Hepatocyte (in vitro differentiated cells): ENCODE measurements at regions not wholly inside any gene's neighbourhood (a gene's known extent, or its start where the extent isn't known, plus 50 kb on each side); places are given as distances from the start of the nearest gene placed in this dataset.

Source experiments
- DNase-seq: peaks from one replicate; pipeline ENCODE4 v3.0.0-alpha.2; 2016; ENCODE audit warnings: low spot score
- H2AFZ ChIP-seq: fragments of 200-600 bp; sonication (generic); 2 replicates; pipeline ENCODE4 v1.6.0; 2016; ENCODE audit warnings: antibody characterized with exemption, mild to moderate bottlenecking
- H3K27ac ChIP-seq: fragments of 200-600 bp; sonication (generic); 2 replicates; pipeline ENCODE4 v1.5.1; 2016; ENCODE audit warnings: mild to moderate bottlenecking
- H3K27me3 ChIP-seq: fragments of 200-600 bp; sonication (generic); 2 replicates; pipeline ENCODE4 v1.6.1; 2016
- H3K36me3 ChIP-seq: fragments of 200-600 bp; sonication (generic); replicated peaks from 2 replicates; pipeline ENCODE4 v1.5.1; 2016; ENCODE audit warnings: low read depth; ENCODE audit not compliant: insufficient read depth
- H3K4me1 ChIP-seq: fragments of 200-600 bp; sonication (generic); 2 replicates; pipeline ENCODE4 v1.5.1; 2016; ENCODE audit warnings: mild to moderate bottlenecking, moderate library complexity; ENCODE audit not compliant: insufficient read depth
- H3K4me2 ChIP-seq: fragments of 200-600 bp; sonication (generic); 2 replicates; pipeline ENCODE4 v1.6.0; 2016
- H3K4me3 ChIP-seq: fragments of 200-600 bp; sonication (generic); 2 replicates; pipeline ENCODE4 v1.5.1; 2016; ENCODE audit warnings: mild to moderate bottlenecking
- H3K79me2 ChIP-seq: fragments of 200-600 bp; sonication (generic); 2 replicates; pipeline ENCODE4 v1.6.0; 2017; ENCODE audit warnings: mild to moderate bottlenecking
- H3K9me2 ChIP-seq: fragments of 200-600 bp; sonication (generic); replicated peaks from 2 replicates; pipeline ENCODE4 v1.6.0; 2017; ENCODE audit warnings: mild to moderate bottlenecking; ENCODE audit not compliant: insufficient read depth
- H3K9me3 ChIP-seq: fragments of 200-600 bp; sonication (generic); 2 replicates; pipeline ENCODE4 v1.5.1; 2016; ENCODE audit warnings: low read depth, mild to moderate bottlenecking
- H4K20me1 ChIP-seq: fragments of 200-600 bp; sonication (generic); 2 replicates; pipeline ENCODE4 v1.6.0; 2016; ENCODE audit warnings: mild to moderate bottlenecking; ENCODE audit not compliant: insufficient read depth, poor library complexity, severe bottlenecking
- EZH2 ChIP-seq: fragments of 200-600 bp; sonication (generic); IDR thresholded peaks from 2 replicates; pipeline ENCODE4 v1.6.1; 2016; ENCODE audit warnings: antibody characterized with exemption, mild to moderate bottlenecking, borderline replicate concordance
- EZH2phosphoT487 ChIP-seq: fragments of 200-600 bp; sonication (generic); IDR thresholded peaks from one replicate; pipeline ENCODE4 v1.6.1; 2018; ENCODE audit warnings: antibody characterized with exemption, mild to moderate bottlenecking, low read depth, moderate library complexity; ENCODE audit not compliant: unreplicated experiment, severe bottlenecking
- WGBS: methylation state at CpG from one replicate; pipeline ENCODE4 v1.1.6; 2016; ENCODE audit warnings: low lambda C conversion rate; ENCODE audit errors: missing lambda C conversion rate; 5-methylcytosine and 5-hydroxymethylcytosine counted together
- TF ChIP-seq, protein P1 (sequence below): fragments of 200-600 bp; sonication (generic); IDR thresholded peaks from 2 replicates; pipeline ENCODE4 v1.5.1; 2016; ENCODE audit warnings: antibody characterized with exemption, mild to moderate bottlenecking; ENCODE audit not compliant: poor library complexity

DNA sequence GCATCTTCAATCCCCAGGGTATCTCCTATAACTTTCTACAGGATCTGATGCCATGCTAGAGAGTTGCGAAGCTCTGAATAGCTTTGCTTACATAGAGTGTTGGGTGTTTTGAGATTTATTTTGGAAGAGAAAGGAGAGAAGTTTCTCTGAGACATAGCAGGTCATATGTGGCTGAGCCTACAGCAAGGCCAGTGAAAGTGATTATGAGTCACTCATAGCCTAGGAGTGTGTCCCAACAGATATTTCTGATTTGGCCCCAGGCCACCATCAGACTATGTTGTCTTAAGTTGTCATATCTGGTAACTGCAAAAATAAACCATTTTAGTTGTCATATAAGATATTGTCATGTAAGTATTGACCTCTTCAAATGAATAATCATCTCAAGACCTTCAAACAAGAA lies 132.0 kb upstream of the RAI14 start:
- no peaks in the 10 kb centered on the region for H3K9me2 ChIP-seq
- H3K36me3 ChIP-seq: no peaks in the 10 kb centered on the region
- H3K27ac ChIP-seq: no peak overlapping the region
- no peak overlapping the region for H3K4me2 ChIP-seq
- WGBS: 100% methylated on average over 1 of the region's 1 CpG
- H3K27me3 ChIP-seq: no peaks in the 10 kb centered on the region
- TF ChIP-seq, protein P1, sequence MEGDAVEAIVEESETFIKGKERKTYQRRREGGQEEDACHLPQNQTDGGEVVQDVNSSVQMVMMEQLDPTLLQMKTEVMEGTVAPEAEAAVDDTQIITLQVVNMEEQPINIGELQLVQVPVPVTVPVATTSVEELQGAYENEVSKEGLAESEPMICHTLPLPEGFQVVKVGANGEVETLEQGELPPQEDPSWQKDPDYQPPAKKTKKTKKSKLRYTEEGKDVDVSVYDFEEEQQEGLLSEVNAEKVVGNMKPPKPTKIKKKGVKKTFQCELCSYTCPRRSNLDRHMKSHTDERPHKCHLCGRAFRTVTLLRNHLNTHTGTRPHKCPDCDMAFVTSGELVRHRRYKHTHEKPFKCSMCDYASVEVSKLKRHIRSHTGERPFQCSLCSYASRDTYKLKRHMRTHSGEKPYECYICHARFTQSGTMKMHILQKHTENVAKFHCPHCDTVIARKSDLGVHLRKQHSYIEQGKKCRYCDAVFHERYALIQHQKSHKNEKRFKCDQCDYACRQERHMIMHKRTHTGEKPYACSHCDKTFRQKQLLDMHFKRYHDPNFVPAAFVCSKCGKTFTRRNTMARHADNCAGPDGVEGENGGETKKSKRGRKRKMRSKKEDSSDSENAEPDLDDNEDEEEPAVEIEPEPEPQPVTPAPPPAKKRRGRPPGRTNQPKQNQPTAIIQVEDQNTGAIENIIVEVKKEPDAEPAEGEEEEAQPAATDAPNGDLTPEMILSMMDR: no peak
- TF ChIP-seq EZH2phosphoT487 (no peak), EZH2 (no peak)
- no peaks in the 10 kb centered on the region for H4K20me1 ChIP-seq
- H3K4me3 ChIP-seq: no peak overlapping the region
- H3K79me2 ChIP-seq: no peaks in the 10 kb centered on the region
- H3K9me3 ChIP-seq: no peaks in the 10 kb centered on the region
- no peak overlapping the region for H2AFZ ChIP-seq
- DNase-seq: no peak
- H3K4me1 ChIP-seq: peaks cover 5% of the 10 kb centered on the region

DNA sequence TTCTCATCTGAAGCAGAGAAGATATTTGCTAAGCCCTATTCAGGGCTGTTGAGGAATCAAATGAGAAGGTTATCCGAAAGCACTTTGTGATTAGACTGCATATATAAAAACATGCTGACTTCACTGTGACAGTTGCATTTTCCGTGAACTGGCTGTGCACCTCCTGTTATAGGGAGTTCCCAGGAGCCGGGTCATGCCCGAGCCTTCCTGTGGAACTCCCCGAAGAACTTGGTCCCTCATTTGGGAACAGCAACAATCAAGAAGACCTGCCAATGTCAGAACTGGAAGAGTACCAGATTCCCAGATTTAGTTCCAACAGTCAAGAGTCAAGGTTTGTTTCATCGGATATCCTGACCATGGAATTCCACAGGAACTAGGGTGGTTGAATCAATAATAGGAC lies 130.4 kb upstream of the RAI14 start:
- Histone ChIP-seq H3K9me3 (no peaks in the 10 kb centered on the region), H3K27me3 (no peaks in the 10 kb centered on the region), H4K20me1 (no peaks in the 10 kb centered on the region), H3K9me2 (no peaks in the 10 kb centered on the region), H3K79me2 (no peaks in the 10 kb centered on the region), H2AFZ (no peak overlapping the region), H3K4me2 (no peak overlapping the region), H3K4me1 (peaks cover 5% of the 10 kb centered on the region), H3K36me3 (no peaks in the 10 kb centered on the region), H3K4me3 (no peak overlapping the region), H3K27ac (no peak overlapping the region)
- DNase-seq: no peak
- 79% methylated on average over 6 of the region's 6 CpGs for WGBS
- TF ChIP-seq, protein P1: no peak
- TF ChIP-seq EZH2phosphoT487 (no peak), EZH2 (no peak)

GRCh38 chr5:34526682-34527305 lies 129.3 kb upstream of the RAI14 start:
- no peaks in the 10 kb centered on the region for H3K36me3 ChIP-seq
- WGBS: 73% methylated on average over 3 of the region's 3 CpGs
- no peak overlapping the region for H3K4me3 ChIP-seq
- TF ChIP-seq EZH2: no peak
- no peak for TF ChIP-seq EZH2phosphoT487
- TF ChIP-seq, protein P1: no peak
- no peaks in the 10 kb centered on the region for H4K20me1 ChIP-seq
- H3K4me1 ChIP-seq: peaks cover 5% of the 10 kb centered on the region
- H3K4me2 ChIP-seq: no peak overlapping the region
- DNase-seq: no peak
- no peaks in the 10 kb centered on the region for H3K27me3 ChIP-seq
- H3K79me2 ChIP-seq: no peaks in the 10 kb centered on the region
- no peak overlapping the region for H3K27ac ChIP-seq
- H3K9me2 ChIP-seq: no peaks in the 10 kb centered on the region
- no peaks in the 10 kb centered on the region for H3K9me3 ChIP-seq
- no peak overlapping the region for H2AFZ ChIP-seq
